NCI-H2227 (cell line): ENCODE measurements at regions not wholly inside any gene's neighbourhood (a gene's known extent, or its start where the extent isn't known, plus 50 kb on each side); places are given as distances from the start of the nearest gene placed in this dataset.
"Not testable (repeated sequence)": the region's sequence is repeated elsewhere in the genome, so short reads cannot be mapped to it uniquely, and the experiment has no call there.

ENCODE experiments used
- DNase-seq: peaks from one replicate; lab custom pipeline; 2025; ENCODE audit not compliant: unreplicated experiment; lab: John Stamatoyannopoulos, UW

DNA sequence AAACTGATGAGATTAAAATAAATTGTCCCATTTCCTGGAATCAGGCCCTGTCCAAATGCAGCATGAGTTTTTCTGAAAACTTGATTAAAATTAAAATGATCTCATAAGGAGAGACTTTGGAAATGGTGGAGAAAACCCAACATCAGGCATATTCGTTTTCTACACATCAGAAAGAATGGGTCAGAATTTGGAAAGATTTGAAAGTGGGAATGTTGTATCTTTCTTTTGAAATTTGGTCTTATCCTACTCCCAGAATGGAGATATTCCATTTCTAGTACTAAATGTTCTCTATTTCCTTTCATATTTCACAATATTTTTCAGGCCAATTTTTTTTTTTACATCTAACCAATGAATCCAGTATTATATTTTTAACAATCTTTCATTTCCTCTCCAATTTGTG, 223.9 kb upstream of the RXFP2 start:
- DNase-seq, result no peak

DNA sequence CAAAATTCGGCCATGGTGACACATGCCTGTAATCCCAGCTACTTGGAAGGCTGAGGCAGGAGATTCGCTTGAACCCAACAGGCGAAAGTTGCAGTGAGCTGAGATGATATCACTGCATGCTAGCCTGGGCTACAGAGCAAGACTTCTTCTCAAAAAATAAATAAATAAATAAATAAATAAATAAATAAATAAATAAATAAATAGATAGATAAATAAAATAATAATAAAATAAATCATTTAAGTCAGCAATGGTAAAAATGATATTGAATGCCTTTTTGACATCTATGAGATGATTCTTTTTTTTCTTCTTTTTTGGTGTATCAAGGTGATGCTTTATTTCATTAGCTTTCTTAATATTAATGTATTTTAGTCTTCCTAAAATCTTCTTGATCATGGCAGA, 221.7 kb upstream of the RXFP2 start:
- DNase-seq, result no peak

GRCh38 chr13:31518645-31519044, 220.7 kb upstream of the RXFP2 start:
- no peak for DNase-seq

GRCh38 chr13:31521435-31521834, 217.9 kb upstream of the RXFP2 start:
- no peak for DNase-seq

DNA sequence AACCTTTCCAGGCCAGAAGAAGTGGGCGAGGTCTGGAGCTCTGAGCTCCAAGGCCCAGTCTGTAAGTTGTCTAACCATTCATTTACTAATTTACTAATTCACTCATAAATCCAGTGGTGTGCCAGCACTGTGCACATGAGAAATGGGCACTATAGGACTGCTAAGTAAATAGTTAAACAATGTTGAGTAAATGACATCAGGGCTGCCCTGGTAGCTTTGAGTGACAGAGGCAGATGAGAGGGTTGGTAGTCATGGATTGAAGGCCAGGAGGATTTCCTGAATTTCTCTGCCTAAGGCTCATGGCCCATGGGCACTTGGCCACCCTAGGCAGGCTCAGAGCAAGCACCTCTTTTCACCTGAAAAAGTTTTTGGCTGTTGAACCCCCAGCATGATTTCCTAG, 216.9 kb upstream of the RXFP2 start:
- DNase-seq, result no peak

DNA sequence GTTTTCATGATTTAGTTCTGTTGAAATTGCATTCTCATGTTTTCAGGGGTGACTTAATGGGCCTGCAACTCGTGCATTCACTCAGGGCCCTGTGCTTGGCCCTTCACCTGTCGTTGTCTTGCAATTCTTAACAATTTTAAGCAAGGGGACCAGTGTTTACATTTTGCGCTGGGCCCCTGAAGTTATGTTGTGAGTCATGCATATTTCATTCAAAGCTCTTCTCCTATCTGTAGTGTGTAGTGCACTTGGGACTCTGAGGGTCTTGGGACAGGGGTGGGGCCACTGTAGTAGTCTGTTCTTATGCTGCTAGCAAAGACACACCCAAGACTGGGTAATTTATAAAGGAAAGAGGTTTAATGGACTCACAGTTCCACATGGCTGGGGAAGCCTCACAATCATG, 211.2 kb upstream of the RXFP2 start:
- DNase-seq, result no peak

DNA sequence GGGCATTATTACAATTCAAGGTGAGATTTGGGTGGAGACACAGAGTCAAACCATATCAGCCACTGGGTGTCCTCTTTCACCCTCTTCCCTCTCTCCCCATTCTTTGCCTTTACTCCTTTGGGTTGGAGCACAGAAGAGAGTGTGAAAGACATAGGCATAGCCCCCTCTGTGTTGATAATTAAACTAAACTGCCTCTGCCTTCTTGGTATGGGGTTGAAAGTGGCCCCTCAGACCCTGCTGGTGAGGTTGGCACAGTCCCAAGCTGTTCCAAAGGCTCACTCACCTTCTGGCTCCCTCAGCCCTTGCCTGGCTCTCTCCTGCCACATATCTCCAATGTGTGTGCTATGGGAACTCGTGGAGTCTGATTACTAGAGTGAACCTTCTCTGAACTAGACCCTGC, 210.6 kb upstream of the RXFP2 start:
- no peak for DNase-seq

- DNase-seq, result no peak
Observed at GRCh38 chr13:31530922-31531321, 208.4 kb upstream of the RXFP2 start.

GRCh38 chr13:31537052-31537451, 202.3 kb upstream of the RXFP2 start:
- DNase-seq, result no peak

- DNase-seq, result no peak
Observed at GRCh38 chr13:31538067-31539042, 201.0 kb upstream of the RXFP2 start.

- no peak for DNase-seq
Observed at GRCh38 chr13:31540281-31540680, 199.0 kb upstream of the RXFP2 start.

DNA sequence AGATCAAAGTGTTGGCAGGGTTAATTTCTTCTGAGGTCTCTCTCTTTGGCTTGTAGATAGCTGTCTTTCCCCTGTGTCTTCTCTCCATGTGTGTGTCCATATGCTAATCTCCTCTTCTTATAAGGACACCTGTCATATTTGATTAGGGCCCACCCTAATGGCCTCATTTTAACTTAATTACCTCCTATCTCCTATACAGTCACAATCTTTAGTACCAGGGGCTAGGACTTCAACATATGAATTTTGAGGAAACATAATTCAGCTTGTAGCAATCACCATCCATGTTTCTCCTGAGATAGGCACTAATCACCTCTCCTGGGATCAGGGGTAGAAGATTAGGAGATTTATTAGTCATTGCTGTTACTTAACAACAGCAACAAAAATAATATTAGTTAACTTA, 196.1 kb upstream of the RXFP2 start:
- DNase-seq, result no peak

DNA sequence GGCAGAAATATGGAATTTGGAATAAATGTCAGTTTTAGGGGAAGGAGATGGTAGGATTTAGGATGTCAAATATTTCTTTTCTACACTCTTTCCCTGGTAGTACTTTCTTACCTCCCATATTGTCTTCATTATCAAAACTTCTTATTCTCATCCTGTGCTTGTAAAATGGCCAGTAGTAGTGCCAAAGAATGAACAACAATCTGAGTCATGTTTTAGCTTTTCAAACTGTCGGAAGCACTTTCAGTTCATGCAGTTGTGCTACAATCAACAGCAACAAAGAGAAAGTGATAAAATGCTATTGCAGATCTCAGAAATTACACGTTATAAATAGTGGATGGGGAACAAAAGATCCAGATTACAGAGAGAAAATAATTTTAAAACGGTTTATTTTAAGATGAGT, 193.7 kb upstream of the RXFP2 start:
- no peak for DNase-seq

- DNase-seq, result no peak
Observed at GRCh38 chr13:31556376-31556775, 182.9 kb upstream of the RXFP2 start.

DNA sequence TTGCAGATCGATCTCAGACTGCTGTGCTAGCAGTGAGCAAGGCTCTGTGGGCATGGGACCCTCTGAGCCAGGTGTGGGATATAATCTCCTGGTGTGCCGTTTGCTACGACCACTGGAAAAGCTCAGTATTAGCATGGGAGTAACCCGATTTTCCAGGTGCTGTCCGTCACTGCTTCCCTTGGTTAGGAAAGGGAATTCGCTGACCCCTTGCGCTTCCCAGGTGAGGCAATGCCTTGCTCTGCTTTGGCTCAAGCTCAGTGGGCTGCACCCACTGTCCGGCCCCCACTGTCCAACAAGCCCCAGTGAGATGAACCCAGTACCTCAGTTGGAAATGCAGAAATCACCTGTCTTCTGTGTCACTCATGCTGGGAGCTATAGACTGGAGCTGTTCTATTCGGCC, 155.1 kb upstream of the RXFP2 start:
- DNase-seq, result not testable (repeated sequence)

- DNase-seq, result no peak
Observed at GRCh38 chr13:31587698-31588266, 151.5 kb upstream of the RXFP2 start.

- no peak for DNase-seq
Observed at GRCh38 chr13:31588316-31588715, 151.0 kb upstream of the RXFP2 start.

DNA sequence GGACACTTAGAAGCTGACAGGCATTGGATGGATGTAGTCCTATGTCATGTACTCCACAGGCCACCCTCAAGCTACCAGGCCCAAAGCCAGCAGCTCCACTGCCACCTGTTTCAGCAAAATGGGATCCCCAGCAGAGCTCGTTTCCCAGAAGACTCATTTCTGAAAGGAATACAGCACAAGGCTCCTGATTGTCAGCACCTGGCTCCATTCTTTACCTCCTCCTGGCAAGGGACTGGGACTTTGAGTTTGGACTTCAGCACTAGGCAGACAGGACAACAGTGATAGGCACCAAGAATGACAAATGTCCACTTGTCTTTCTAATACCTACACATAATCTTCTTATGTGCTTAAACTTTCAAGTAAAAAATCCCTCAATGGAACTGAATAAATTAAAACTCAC, 150.4 kb upstream of the RXFP2 start:
- no peak for DNase-seq

DNA sequence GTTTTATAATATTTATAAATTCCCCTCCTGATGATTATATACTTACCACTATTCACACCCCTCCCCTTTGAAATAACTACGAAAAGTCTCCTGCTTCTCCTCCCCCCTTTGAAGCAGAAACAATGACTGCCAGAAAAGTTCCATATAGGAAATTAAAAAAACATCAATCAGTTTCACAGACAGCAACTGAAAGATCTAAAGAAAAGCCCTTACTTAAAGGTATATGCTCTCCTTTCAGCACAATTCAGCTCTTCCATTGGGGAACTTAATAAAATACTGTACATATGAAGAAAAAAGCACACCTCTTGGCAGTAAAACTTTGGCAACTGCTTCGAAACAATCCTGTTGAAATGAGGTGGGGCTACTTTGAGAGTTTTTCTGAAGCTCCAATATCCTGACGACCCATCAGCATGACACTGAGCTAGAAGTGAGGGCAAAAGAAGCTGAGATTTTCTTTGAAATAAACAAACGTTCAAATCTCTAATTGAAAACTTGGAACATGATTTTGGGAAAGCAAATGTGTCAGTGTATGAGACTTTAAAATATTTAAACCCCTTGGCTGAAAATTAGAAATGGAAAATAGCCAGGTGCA, 147.6 kb upstream of the RXFP2 start:
- DNase-seq, result no peak

GRCh38 chr13:31594056-31594455, 145.3 kb upstream of the RXFP2 start:
- no peak for DNase-seq

- no peak for DNase-seq
Observed at GRCh38 chr13:31595563-31595962, 143.8 kb upstream of the RXFP2 start.

DNA sequence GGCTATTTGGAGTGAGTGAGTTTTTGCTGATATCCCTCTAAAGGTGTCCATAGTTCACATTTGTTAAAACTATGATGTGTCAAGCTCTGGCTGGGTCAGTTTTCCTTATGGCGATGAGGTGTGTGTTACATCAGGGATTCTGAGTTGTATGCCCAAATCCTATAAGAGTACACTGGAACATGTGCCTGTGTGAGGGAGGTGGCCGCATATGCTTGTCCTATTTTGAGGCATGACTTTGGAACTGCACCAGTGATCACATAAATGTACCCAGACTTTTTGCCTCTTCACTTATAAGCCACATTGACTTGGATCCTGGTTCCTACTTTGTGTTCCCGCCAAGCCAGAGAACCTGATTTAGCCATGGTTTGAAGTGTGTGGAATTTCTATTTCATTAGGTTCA, 140.3 kb upstream of the RXFP2 start:
- DNase-seq, result no peak
